ENCODE measurements at regions not wholly inside any gene's neighbourhood (a gene's known extent, or its start where the extent isn't known, plus 50 kb on each side); places are given as distances from the start of the nearest gene placed in this dataset.

GRCh38 chr3:24937780-24938179 lies 443.1 kb upstream of the THRB start:
- no peak for TF ChIP-seq MAX (IDR thresholded peaks at IDR 0.05; ENCODE audit: low read depth, low read length)
- TF ChIP-seq CTCF (IDR thresholded peaks at IDR 0.05 in 2 of 3, conservative IDR thresholded peaks at IDR 0.05 in 1 of 3; ENCODE audit: control insufficient read depth in 2 of 3, extremely low read depth in 1 of 3, insufficient read depth in 1 of 3, low read depth in 3 of 3, low read length in 3 of 3) = no peak
- no peak for TF ChIP-seq E2F8 (IDR thresholded peaks at IDR 0.05; ENCODE audit: low read depth, partially characterized antibody)
- TF ChIP-seq POLR2A (IDR thresholded peaks at IDR 0.05; ENCODE audit: low read depth, low read length) = no peak
- no peak for TF ChIP-seq PKNOX1 (IDR thresholded peaks at IDR 0.05)
- TF ChIP-seq GABPA (IDR thresholded peaks at IDR 0.05; ENCODE audit: low read depth) = no peak
- TF ChIP-seq HCFC1 (IDR thresholded peaks at IDR 0.05; ENCODE audit: low read length) = no peak
- no peak for TF ChIP-seq CHD1 (IDR thresholded peaks at IDR 0.05; ENCODE audit: low read depth, low read length)
- TF ChIP-seq TAF1 (IDR thresholded peaks at IDR 0.05; ENCODE audit: borderline replicate concordance, low read depth, low read length) = no peak
- TF ChIP-seq CEBPB (IDR thresholded peaks at IDR 0.05; ENCODE audit: borderline replicate concordance in 1 of 2, low read depth in 2 of 2, low read length in 2 of 2) = no peak
- TF ChIP-seq CHD4 (IDR thresholded peaks at IDR 0.05) = no peak
- no peak for TF ChIP-seq TARDBP (IDR thresholded peaks at IDR 0.05; ENCODE audit: borderline replicate concordance)
- no peak for TF ChIP-seq BACH1 (IDR thresholded peaks at IDR 0.05; ENCODE audit: borderline replicate concordance)

Measured in GM12878 (cell line).